HG02798 (cell line): ENCODE measurements at regions not wholly inside any gene's neighbourhood (a gene's known extent, or its start where the extent isn't known, plus 50 kb on each side); places are given as distances from the start of the nearest gene placed in this dataset.

Source experiments
- ATAC-seq: cut with Tn5 transposase; IDR thresholded peaks from one replicate; pipeline ENCODE4 v1.9.1; 2021; ENCODE audit warnings: mild to moderate bottlenecking; ENCODE audit not compliant: unreplicated experiment, poor library complexity

DNA sequence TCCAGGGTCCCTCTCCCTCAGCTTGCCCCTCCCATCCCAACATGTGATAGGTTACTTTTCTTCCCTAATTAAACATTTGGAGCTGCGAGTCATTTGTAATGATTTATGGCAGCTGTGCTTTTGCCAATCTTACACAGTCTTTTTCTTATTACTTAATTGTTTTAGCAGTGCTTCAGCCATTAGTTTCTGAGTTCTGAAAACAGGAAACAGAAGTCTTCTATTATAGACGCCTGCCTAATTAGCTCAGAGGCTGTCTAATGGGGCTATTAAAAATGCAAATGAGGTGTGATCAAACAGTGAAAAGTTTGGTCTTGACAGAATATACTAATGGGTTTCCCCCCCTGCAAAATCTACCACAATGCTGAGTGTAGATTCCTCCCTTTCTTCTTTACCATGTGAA, 388.3 kb upstream of the CELF4 start:
- ATAC-seq: no peak

DNA sequence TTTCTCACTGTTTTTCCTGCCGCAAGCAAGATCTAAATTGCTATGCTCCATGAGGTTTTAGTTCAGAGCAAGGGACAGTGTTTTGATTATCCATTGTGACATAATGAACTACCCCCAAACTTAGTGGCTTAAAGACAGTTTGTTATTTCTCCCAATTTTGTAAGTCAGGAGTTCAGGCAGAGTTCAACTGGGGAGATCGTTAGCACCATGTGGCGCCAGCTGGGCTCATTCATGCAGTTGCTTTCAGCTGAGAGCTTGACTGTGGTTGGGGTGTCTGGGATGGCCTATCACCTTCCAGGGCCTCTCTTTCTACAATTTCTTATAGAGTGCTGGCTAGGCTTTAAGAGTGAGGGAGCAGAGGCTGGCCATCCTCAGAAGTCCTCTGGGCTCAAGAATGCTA, 382.9 kb upstream of the CELF4 start:
- ATAC-seq: no peak

DNA sequence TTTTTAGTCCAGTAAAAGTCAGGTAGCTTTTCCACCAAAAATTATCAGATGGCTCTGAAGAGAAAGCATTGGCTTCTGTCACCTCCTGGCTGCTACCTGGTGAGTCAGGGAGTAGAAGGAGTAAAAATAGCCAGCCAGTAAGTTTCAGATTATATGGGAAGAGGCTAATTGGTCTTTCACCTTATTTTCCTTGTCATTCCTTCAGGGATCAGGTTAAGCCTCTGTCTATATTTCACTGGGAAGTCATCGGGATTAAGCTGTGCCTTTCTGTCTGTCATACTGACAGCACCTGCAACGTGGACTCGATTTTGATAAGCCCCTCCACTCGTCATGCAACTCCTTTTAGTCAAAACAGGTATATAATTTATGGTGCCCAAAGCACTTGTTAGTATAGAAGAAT, 380.7 kb upstream of the CELF4 start:
- no peak for ATAC-seq

DNA sequence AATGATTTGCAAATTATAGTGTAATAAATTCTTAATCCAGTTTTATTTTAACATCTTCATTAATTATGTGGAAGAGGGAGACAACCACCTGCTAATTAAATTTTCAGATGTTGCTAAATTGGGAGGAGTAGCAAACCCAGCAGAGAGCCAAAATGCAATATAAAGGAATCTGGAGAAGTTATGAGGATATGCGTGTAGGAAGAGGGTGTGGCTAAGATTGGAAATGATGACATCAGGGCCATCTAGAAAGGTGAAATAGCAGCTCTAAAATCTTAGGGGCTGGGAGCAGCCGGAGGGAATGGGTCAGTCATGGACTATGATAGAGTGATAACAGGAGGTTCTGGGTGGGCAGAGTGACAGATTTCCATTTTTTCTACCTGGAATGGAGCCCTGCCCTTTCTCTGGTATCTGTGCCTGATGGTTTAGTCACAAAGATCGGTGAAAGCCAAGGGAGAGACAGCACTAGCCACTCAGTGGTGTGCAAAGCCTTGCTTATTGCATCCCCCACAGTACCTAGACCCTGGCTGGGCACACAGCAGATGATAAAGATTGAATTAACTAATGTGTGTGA, 379.2 kb upstream of the CELF4 start:
- ATAC-seq: no peak

DNA sequence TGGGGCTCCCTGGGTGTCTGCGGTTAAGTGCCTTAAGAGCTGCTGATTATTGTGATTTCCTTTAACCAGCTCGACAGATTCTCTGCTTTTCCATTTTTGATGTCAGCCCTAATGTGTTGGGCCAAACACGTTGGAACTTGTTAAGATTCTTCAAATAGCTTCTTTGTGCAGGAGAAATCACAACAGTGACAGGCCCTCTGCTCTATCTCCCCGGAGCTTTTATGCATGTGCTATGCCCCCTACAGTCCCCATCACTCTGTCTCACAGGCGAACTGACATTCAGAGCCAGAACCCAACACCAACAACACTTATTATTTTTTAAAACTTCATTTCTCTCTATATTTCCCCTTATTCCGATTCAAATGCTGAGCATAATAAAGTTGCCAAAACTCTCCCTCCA, 371.7 kb upstream of the CELF4 start:
- ATAC-seq: no peak

DNA sequence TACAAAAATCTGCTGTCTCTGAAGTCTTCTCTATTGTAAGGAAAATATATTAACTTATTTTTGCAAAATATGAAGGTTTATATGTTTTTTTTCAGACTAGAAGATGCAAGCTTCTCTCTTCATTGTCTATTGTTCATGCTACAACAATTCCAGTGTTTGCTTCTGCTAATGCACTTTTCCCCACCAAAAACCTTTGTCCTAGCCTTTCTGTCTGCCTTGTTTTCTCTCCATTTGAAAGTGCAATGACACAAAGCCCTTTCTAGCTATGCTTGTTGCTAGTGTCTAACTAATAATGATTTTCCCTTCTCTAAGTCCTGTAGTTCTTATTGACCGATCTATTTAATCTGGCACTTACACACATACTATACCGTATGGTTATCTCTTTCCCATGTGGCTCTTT, 369.5 kb upstream of the CELF4 start:
- ATAC-seq: no peak

DNA sequence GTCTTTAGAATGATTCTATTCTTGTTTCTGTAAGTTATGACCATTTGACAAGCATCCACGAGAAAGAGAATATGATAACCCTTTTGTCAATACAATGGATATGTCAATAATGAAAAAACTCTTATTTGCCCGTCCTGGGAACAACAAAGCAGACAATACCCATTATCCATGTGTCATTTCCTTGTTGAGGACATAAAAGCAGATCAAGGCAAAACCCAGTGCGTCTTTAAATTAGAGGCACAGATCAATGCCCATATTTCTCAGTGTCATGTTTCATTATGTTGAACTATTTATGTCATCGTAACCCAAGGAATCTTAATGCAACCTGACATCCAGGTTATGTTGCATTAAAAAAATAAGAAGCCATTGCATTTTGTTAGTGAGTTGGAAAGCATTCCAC, 365.0 kb upstream of the CELF4 start:
- ATAC-seq: no peak

DNA sequence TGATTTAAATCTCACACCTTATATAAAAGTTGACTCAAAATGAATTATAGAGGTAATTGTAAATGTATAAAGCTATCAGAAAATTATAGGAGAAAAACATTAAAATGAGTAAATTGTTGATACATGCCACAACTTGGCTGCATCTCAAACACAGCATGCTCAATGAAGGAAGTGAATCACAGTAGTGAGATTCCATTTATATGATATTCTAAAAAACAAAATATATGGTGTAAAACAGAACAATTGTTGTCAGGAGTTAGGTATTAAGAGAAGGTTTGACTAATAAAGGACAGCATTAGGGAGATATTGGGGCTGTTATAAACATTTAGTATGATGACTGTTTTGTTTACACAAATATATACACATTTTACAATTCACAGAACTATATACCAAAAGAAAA, 356.6 kb upstream of the CELF4 start:
- no peak for ATAC-seq

DNA sequence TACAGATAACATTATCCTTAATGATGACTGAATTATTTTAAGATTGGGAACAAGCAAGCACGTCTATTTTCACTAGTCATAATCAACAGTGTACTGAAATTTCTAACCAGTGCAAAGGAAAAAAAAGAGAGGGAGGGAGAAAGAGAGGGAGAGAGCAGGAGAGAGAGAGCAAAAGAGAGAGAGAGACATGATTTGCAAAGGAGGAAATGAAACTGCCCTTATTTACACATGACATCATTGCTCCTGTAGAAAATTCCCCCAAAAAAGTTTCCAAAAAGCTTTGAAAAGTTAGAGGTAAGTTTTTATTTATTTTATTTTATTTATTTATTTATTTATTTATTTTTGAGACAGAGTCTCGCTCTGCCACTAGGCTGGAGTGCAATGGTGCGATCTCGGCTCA, 355.3 kb upstream of the CELF4 start:
- ATAC-seq: no peak

DNA sequence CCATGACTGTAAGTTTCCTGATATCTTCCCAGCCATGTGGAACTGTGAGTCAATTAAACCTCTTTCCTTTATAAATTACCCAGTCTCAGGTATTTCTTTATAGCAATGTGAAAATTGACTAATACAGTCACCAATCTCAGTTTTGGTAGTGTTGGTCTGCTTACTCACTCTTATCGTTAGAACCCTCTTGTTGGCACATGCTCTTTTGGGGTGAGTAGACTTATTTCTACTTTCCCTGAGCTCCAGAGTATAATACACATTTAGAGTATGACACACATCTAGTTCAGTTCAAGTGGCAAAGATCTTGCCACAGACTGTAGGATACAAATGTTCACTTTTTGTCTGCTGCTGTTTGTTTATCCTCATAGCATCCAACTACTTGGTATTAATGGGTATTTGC, 347.5 kb upstream of the CELF4 start:
- no peak for ATAC-seq

DNA sequence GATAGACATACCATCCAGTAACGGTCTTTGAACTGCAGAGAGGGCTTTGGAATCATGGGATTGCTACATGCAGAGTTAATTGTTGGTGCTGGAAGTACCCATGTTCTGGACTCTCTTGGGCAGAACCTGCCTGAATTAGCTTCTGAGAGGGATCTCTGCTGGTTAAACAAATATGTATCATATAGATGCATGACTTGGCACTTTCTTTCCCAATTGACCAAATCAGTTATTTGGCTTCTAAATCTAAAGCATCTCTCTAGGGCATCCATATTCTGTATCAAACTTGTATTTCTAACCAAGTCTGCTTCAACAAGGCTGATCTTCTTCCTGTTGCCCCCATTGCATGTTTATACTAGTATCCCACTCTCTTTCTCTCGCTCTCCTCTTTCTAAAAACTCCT, 336.7 kb upstream of the CELF4 start:
- no peak for ATAC-seq

DNA sequence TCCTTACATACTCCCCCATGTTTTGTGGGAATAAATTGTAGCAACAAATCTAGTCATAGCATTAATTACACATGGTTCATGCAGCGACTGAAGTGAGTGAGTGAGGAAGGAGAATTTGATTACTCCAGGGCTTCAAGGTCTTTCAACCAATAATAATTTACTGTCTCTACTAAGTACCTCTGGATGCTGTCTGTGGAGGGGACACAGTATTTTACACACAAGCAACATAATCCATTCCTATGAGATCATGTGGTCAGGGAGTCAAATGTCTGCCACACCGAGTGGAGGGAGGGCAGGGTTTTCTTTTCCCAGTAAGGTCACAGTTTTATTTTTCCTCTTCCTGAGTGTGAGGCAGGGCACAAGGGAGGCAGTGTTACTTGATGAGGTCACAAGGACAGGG, 334.7 kb upstream of the CELF4 start:
- ATAC-seq: no peak

DNA sequence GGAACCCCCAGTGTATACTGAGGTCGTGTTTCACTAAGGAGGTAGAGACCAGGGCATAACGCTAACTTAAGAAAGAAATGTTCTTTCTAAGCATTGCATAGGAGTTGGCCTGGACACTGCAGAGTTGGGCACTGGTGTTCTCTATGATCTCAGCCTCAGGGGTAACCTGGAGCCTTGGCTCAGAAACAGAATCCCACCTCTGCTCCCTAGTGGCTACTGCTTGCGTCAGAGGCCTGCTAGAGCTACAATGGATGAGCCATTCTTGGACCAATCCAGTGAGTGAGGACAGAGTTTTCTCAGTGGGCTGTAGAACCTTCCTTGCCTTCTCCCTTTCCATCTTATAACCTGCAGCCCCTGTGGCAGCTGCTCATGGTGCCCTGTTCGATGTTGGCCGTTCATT, 324.4 kb upstream of the CELF4 start:
- no peak for ATAC-seq

DNA sequence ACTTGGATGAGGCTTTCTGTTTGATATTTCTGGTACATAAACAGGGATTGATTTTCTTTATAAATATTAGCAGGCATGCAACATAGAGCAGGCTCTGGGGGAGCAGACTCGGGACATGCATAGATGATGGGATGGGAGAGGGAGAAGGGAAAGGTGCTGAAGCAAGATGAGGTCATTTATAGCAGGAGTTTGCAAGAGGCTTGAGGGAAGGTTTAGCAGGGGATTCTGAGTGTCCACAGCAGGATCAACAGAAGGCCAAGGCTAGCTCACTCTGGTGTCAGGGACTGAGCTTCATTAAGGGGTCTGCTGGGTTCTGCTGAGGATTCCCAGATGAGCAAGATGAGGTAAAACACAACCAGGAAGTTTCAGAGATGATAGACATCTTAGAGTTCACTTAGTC, 309.1 kb upstream of the CELF4 start:
- no peak for ATAC-seq

DNA sequence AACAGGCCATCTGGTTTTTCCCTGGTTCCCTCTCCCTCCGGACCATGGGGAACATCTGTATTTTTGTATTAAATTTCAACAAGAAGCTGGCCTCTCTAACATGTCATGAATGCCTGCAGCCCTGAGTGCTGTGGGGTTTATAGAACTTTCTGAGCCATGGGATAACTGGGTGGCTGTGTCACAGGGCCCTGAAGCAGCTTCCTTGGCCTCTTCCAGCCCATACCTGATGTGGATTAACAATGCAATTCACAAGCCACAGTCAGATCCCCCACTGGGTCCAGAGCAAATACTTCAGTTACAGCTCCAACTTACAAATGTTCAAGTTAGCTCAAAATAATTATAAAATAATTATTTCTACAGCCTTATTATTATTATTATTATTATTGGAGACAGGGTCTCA, 307.8 kb upstream of the CELF4 start:
- no peak for ATAC-seq

DNA sequence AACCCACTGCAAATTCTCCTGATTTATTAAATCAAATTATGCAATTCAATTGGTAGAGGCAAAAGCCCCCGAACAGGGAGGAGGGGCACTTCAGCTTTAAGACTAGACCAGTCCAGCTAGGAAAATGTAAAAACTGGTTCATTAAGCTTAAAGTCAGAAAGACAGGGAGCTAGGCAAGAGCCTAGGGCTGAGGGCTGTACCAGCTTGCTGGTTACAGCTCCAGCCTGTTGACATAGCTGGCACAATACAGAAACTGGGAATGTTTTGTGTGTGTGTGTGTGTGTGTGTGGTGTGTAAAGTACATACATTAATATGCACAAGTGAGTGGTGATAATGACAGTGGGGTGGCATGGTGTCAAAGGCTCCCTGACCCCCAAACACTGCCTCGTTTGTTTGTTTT, 307.0 kb upstream of the CELF4 start:
- no peak for ATAC-seq

DNA sequence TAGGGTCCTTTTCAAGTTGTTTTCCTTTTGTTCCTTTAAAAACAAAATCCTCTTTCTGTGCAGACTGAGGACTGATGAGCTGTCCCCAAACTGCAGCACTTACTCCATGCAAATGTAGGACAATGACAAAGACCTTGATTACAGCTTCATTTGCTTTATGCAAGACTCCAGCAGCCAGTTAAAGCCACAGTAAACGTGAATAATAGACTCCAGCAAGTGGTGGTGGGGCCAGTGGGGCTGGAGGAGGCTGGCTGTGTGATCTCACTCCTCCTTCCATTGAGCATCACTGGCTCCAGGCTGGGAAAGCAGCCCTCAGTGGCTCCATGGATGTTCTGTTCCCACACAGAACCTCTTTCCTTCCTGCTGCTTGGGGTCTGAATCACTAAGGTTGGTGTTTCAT, 306.0 kb upstream of the CELF4 start:
- no peak for ATAC-seq

DNA sequence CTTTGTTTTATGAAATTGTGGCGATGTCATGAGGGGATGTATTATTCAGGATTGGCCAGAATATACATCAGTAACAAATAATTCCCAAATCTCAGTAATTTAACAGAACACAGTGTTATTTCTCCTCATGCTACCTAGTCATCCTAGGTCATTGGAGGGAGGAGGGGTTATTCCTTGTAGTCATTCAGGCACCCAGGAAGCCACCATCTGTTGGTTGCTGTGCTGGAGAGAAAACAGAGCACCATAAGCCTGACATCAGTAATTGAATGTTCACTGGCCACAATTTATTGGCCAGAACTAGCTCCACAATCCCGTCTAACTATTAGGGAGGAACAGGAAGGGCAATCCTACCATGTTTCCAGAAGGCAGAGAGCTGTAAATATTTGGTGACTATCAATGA, 303.5 kb upstream of the CELF4 start:
- ATAC-seq: no peak

DNA sequence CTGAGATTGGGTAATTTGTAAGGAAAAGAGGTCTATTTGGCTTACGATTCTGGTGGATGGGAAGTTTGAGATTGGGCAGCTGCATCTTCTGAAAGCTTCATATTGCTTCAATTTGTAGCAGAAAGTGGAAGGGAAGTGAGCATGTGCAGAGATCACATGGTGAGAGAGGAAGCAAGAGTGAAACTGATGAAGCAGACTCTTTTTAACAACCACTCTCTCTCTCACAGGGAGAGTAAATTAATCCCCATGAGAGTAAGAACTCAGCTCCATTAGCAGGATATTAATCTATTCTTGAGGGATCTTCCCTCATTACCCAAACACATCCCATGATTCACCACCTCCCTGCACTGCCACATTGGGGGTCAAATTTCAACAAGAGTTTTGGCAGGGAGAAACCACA, 298.5 kb upstream of the CELF4 start:
- ATAC-seq: no peak

DNA sequence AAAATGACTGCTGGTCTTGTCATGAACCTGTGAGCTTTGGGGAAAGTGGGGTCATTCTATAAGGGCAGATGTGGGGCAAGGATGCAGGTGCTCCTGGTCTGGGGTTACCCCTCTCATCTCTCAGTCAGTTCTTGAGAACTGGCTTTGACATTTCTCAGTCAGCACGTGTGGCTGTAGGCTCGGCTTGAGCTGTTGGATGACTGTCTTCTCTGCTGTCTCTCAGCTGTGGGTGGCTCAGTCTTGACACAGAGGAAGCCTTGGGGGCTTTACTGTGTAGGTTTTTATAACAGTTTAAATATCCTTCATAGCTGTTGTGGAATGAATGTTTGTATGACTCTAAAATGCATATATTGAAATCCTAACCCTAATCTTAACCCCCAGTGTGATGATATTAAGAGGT, 296.4 kb upstream of the CELF4 start:
- no peak for ATAC-seq

DNA sequence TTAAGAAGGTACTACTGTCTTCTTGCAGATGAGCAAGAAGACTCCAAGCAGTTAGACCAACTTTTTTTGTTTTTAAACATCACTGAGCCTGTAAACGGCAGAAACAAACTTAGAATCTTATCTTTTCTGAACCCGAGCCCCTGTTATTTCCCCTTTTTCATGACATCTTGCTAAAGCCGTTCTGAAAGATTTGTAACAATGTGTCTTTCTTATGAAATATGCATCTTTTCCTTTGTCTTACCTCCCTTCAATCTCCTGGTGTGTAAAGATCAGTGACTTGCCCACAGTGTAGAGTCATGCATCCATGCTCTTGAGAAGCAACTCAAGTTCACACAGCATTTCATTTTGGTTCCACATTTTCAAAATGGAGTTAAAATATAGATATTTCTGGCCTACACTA, 288.8 kb upstream of the CELF4 start:
- ATAC-seq: no peak

DNA sequence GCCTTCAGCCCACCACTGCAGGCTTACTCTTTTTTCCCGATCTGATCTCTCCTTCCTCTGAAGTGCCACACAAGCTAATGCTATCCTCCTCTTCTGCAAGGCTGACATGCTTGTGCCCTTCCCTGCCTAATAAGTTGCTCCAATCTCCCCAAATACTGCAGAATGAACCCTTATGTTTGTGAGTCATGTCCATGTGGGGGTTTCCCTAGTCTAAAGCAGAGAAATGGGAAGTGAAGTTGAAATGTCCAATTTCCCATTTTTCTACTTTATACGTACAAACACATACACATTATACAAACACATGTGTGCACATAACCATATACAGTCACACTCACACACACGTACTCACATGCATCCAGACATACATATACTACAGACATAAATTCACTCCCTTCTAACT, 288.1 kb upstream of the CELF4 start:
- no peak for ATAC-seq

DNA sequence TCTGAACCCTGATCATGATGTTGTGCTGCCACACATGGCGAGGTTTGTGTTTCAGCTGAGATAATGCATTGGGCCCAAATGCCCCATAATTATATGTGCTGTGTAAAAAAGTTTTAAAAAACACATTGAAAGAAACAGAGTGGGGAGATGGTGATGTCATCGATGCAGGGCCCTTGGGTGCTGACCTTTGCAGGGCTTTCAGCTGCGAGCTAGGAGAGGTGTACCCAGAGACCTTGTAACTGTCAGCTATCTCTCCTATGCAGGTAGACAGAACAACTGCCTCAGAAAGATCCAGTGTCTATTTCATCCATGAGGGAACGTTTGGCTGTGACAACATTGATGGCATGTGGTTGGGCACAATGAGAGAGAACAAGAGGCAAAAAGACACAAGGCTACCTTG, 286.9 kb upstream of the CELF4 start:
- ATAC-seq: no peak
